GM19240 (cell line): ENCODE measurements at regions not wholly inside any gene's neighbourhood (a gene's known extent, or its start where the extent isn't known, plus 50 kb on each side); places are given as distances from the start of the nearest gene placed in this dataset.

ENCODE experiments used
- DNase-seq: peaks from one replicate; pipeline ENCODE4 v3.0.0; 2011; ENCODE audit warnings: low spot score; ENCODE audit not compliant: insufficient read length

DNA sequence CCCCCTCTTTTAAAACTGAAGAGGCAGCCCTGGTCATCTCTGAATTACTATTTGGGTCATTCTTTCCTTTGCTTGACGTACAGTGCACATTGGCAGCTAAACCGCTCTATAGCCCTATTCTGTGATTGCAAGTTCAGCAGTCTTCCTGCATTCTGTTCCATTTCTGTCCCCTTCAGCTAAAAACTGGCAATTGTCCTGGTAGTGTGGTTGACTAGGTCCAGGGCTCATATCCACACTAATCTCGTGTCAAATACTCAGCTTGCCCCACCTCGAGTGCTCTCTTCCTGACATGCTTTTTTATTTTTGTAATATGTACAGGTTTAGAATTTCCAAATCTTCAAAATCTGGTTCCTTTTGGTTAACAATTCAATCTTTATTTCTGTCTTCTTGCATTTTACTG is 282.1 kb downstream of the THBS2 start:
- no peak for DNase-seq

DNA sequence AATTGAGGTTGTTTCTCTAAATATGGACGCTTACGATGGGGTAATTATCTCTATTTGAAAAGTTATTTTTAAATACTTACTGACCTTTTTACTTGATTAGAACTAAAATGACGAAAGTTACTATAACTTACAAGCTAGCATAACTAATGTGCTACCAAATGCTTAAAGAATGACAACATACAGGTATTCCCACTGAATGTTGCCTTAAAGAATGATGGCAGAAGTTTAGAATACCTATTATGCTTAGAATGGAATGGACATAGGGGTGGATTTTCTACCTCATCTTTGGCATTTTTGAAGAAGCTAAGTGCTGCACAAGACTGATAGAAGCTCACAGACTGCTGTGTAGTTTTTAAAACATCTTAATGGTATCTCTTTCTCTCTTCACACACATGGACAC is 284.8 kb downstream of the THBS2 start:
- DNase-seq = no peak

DNA sequence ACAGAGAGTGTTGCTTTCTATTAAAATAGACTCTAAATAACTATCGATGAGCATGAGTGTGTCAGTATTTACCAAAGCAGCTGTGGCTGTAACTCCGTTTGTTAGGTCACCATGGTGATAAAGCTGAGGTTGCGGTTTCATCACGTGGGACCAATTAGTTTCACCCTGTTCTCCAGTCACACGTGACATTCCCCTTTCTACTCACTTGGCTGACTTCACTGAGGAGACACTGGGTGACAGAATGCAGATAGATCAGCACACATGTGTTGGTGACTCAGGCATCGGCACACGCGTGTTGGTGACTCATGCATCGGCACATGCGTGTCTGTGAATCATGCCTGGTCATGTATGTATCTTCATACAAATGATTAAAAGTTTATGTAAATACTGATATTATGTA is 285.4 kb downstream of the THBS2 start:
- DNase-seq = no peak

DNA sequence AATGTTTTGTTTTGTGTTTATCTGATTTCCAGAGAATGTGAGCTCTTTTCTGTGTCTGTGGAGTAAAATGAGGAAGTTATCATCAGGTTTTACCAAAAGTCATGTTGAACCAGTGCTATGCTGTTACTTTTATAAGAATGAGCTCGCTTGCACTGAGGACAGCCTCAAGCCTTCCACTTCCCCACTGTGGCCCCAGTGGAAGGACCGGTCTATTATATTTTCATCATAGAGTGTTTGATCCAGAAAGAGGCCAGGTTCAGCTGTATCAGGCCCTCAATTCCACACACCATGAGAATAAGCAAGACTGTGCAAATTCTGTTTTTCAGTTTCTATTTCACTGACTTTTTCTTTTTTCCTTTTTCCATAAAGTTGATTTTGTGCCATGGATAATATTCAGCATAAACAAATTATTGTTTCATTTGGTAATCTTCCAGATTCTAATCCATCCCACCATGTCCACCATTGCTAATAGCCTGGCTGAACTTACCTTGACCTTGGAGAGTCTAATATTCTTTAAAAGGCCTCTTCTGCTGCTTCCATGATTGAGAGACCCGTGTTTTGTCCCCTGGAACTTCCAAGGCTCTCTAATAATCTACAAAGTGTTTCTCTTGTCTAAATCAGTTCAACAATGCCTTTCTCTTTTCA is 286.2 kb downstream of the THBS2 start:
- DNase-seq = no peak

DNA sequence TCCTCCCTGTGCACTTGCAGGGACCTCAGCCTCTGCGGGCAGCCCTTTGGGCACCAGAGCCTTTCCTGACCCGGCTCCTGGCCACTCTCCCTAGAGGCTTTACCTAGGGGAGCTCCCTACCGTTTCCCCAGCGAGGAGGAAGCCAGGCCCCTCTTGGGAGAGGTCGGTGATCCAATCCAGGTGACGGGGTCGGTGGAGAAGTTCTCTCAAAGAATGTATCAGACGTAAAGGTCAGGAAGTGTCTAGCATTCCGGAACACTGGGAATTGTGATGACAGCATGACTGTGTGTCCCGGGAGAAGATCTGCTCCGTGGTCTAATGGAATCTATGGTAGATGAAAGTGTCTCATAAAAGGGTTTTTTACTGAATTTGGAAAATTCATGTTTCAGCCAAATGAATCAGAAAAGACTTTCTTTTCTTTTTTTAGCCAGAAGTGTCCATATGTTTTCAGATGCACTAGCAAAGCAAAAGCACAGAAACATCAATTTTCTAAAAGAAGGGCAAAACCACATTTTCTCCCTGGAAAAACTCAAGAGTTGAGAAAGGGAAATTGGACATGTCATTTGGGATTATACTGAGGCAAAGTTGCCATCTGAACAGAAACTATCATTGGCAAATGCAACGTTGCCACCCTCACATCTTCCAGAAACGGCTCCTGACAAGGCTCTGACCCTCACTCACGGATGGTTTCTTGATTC is 289.4 kb downstream of the THBS2 start:
- no peak for DNase-seq

DNA sequence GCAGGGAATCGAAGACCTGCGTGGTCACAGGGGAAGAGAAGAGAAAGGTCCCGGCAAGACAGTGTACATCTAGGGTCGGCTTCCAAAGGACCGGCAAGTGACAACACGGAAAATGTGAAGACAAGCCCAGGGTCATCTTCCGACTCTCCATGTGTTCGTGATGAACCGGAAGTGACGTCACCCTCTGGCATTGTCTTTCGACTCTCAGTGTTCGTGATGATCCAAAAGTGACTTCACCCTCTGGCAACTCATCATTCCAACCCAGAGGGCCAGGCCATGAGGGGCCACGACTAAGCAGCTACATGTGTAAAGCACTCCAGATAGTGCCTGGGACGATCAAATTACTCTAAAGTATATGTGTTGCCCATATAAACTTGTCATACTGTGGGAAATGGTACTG is 290.8 kb downstream of the THBS2 start:
- DNase-seq = no peak

DNA sequence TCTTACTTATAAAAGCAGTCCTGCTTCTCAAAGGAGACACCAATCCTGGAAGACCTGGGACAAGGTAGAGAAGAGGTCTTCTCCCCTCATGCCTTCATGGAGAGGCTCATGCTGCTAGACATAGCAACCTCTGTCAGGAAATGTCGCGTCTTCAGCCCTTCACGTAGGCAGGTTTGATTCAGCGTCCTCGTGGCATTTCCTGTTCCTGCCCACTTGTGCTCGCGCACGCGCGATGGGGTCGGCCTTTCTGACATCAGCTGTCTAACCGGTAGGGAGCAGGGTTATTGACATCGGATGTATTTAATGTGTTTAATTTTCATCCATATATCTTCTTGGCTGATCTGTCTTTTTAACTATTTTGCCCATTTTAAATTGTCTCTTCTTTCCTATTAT is 292.4 kb downstream of the THBS2 start:
- no peak for DNase-seq

DNA sequence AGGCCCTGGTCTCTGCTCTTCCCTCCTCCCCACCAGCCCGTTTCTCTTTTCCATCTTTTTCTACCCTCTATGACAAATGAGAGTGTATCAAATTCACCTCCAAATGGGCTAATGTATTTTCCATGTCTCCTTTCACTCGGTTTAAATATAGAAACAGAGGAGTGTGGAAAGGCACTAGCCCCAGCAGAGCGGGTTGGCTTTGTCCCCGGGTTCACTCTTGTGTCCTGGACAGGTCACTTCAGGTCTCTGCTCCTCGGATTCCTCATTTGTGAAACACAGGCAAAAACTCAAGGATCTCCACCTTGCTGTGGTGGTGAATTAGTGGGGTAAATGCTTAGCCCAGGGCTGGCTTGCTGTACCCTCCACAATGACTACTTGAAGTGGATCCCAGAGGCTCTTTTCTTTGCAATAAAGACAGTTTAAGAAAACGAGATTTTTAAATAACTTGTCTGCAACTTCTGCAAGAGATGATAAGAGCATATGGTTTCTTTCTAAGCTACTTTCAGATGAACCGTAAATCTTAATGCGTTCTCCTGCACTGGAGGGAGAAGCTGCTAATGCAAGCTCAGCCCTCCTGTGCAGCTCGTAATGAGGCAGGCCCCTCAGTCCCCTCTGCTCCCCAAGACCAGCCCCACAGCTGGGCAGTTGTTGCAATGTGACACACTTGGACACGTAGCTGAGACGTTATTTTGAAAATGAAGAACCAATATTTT is 292.9 kb downstream of the THBS2 start:
- DNase-seq = no peak

DNA sequence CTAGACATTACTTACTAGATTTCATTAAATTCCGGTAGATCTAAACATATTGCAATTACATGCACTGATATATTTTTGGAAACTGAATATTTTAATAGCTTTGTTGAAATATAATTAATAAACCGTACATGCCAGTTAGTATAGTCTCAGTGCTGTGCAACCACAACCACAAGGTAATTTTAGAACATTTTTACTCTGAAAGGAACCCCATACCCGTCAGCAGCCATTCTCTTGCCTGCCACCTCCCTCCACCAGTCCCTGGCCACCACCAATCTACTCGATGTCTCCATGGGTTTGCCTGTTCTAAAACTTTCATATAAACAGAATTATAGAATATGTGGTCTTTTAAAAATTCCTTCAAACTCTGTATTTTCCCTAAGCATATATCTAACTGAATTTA is 293.9 kb downstream of the THBS2 start:
- DNase-seq = no peak

DNA sequence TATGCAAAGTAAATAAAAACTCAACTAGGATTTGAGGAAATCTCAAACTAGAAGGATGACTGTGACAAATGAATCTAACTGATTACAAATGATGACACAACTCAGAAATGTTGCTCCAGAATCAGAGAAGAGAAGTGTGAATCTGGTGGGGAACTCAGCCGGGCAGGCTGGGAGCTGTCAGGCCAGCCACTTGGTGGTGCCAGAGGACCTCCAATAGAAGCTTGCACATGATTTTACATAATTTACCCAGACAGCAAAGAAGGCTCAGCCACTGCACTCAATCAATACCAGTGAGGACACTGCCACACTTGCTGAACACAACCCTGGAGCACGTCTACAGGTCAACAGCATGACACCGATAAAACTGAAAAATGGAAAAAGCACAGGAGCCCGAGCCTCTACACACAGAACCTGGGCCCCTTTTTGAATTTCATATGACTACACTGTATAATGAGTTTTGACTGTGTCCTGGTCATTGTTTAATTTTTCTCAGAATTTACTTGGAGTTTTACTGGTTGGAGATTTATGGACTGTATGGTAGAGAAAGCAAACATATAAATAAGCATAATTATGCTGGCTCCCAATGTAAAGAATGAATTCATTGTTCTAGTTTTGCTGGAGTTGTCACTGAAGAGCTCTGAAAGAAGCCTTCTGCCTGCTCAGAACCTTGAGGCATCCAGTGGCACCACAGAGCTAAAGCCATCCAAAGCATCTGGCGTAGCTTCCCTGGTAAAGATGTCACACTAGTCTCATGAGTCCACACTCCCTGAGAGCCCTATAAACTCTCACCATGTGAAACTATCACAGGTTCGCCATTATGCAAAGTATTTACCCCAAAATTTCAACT is 296.5 kb downstream of the THBS2 start:
- DNase-seq = peak; percentile 40

DNA sequence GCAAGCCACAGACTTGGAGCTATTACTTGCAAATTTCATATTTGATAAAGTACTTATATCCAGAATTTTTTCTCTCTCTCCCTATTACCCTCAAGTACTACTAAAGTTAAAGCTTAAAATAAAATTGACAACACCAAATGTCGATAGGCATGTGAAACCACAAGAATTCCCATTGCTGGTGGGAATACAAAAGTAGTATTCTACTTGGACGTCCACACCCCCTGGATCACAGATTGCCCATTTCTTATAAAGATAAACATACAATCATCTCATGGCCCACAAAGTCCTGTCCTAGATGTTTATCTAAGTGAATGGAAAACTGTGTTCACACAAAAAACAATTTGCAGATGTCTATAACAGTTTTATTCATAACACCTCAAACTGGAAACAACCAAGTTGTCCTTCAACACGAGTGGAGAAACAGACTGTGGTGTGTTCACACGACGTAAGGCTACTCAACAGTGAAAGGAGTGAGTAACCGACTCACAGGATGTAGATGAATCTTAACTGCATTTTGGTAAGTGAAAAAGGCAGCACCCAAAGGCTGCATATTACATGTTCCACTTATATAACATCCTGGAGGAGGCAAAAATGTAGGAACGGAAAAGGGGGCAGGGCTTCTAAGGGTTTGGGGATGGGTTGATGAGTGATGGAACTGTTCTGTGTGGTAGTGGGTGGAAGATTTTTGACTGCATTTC is 297.4 kb downstream of the THBS2 start:
- no peak for DNase-seq

DNA sequence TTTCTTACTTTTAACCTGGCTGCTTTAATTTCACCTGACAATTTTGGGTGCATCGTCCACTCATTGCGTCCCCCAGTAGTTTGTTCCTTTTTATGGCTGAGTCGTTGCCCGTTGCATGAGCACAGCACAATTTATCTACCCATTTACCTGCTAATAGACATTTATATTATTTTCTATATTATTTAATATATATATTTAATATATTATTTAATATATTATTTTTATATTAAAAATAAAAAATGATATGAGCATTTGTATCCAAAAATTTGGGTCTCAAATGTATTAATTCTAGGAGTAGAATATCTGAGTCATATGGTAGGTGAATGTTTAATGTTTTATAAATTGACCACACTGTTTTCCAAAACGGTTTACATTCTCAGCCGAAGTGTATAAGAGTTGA is 300.2 kb downstream of the THBS2 start:
- no peak for DNase-seq

DNA sequence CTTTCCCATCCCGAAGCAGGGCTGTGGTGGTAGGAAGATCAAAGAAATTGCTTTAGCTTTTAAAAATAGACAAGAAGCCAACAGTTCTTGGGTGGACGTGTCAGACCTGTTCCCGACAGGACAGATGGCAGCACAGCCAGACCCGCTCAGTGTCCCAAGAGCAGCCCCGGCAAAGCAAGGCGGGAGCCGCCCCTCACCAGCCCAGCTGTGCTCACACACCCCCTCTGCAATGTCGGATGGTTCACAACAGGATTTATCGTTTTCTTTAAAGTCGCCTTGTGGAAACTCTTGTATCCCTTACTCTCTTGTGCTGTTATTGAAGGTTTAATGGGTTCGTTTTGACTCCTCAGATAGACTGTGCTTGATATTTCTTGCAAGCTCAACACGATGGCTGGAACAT is 302.4 kb downstream of the THBS2 start:
- DNase-seq = no peak

DNA sequence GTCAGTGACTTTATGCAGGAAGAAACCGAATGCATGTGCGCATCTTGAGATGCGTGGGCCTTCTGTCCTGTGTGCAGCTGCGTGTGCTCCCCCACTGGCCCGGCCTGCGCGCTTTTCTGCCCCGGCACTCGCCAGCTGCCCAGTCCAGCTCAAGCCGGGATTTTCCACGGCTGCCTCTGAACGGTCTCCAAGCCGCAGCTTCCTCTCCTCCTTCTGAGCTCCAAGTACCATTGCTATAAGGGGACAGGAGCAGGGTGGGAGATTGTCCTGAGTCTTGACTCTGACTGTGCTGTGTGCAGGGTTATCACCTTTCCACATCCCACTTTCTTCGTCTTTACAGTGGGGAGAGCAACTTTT is 302.8 kb downstream of the THBS2 start:
- no peak for DNase-seq

DNA sequence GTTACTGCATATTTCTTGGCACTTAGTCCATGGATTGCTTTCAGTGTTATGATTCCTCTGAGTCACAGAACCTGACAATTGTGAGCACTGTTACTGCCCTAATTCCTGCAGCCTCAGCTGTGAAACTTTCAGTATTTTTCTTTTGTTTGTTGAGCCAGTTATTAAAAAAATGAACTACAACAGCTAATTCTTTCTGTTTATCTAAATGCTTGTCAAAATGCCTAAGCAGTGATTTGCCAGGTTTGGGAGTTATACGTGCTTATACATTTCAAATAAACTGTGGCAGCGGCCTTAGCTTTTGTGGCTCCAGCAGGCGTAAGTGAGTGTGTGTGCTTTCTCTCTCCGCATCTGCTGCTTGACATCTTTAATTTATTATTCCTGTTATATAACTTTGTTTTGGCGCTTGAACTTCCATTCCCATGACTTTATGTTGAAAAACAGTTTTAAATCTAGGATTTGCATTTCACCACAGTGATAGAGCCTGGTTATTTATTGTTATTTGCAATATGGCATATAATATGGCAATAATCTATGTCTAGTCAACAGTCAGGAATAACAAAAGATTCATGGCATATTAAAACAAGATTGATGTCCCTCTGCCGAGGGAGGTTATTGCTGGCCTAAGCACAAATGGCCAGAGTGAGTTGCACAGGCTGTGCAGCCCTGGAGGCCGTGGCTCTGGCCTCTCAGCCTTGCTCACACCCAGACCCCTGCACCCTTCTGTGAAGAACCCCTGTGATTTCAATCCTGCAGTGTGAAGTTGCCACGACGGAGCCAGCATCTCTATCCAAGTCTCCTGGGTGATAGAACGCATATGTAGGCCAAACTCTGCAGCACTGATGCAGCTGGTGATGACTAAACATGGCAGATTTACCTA is 303.4 kb downstream of the THBS2 start:
- DNase-seq = no peak

DNA sequence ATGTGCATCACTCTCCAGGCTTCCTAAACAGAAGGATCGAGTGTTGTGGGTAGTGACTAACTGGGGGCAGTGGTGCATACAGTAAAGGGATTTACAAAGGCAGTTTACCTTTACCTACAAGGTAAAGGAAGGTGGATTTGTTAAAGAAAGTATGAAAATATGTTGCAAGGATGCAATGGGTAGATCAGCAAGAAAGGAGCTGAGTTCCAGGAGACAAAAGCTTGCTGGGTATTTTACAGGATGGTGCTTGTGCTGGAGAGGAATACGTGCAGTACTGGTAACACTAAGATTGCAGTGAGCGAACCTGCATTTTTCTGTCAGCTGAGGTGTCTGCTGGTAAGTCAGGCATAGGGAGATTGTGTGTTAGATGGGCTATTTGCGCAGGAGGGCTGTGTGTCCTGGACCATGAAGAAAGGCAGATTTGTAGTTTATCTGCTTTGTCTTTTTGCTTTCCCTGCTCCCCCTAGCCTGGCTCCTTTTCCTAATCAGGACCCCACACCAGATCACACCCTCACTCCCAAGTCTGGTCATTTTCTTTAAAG is 304.6 kb downstream of the THBS2 start:
- DNase-seq = no peak

DNA sequence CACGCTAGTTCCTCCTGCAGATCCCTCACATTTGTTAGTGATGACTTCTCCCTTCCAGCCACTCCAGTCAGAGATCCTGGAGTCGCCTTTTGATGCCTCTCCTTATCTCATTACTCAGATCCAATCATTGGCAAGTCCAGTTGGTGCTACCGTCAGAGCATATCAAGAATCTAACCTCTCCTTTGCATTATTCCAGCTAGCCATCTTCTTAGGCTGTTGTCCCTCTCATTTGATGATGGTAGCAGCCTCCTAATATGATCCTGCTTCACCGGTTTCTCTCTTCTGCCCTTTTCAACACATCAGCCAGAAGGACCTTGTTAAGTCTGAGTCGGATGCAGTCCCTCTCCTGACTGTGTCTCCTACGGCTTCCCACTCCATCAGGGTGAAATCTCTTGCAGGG is 305.6 kb downstream of the THBS2 start:
- DNase-seq = no peak

DNA sequence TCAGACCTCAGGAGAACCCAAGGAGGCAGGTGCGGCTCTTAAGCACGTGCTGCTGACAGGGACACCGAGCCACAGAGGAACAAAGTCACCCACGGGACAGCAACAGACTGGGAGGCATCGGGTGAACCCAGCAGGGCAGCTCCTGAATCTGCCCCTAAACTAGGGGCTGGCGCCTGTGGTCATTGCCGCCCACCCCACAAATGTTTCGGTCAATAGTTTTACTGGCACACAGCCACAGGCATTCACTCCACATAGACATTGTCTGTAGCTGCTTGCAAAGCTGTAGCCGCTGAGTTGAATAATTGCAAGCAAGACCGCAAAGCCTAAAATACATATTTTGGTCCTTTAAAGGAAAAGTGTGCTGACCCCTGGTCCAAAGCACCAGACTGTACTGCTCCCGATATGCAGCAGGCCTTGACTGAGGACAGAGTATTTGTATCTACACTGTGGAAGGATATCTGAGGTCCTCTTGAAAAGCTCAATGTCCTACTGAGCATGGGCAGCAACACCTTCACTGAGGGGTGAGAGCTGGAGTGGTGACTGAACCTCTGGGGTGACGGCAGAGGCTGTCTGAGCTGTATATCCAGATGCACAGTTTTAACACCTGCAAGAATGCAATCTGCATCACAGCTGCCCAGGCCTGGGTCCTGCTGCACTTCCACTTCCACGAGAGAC is 310.3 kb downstream of the THBS2 start:
- DNase-seq = no peak

DNA sequence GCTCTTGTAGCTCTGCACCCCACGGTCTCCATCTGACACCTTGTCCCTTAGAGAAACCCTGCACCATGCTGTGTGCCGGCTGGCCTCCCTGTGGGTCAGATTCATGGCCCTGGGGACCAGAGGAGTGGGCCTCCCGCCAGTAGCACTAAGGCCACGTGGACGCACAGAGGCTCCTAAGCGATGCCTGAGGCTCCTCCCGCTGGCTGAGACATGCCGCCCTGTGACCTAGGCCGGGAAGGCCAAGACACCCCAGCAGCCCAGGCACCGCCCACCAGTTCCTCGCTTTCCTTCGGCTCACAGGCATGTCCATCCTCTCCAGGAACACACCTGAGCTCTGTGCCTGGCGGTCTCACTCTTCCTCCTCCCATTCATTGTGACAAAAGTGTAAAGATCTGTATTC is 311.0 kb downstream of the THBS2 start:
- no peak for DNase-seq

DNA sequence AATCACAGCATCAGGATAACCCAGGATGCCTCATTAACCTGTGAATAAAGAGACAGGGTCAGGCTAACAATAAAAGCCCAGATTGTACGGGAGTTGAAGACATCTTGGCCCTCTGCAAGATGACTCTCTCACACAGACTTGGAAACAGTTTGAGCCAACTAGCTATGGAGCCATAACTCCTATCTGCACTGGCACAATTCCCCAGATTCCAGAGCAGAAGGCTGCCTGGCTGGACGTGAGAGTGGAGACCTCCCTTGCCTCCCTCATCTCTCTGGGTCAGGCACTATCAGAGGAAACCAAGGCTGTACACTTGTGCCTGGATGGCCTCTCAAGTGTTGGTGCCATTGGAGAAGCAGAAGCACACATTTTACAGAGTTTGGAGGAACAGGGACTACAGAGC is 312.6 kb downstream of the THBS2 start:
- no peak for DNase-seq
